Lower leg skin (tissue), 4 donors: ENCODE measurements at regions not wholly inside any gene's neighbourhood (a gene's known extent, or its start where the extent isn't known, plus 50 kb on each side); places are given as distances from the start of the nearest gene placed in this dataset.

ENCODE experiments used
- DNase-seq, 2 donors: peaks; one replicate each; pipeline ENCODE4 v3.0.0-alpha.2; 2019; ENCODE audit warnings: low spot score in 2 of 2
- H3K4me3 ChIP-seq: fragments of 200-600 bp; sonication (generic); 2 replicates; pipeline ENCODE4 v1.5.1; 2017; ENCODE audit warnings: mild to moderate bottlenecking, low read depth; ENCODE audit not compliant: poor library complexity, severe bottlenecking
- CTCF ChIP-seq, 3 donors: fragments of 450-650 bp; IDR thresholded peaks; one replicate each; pipeline ENCODE4 v1.5.1; 2016; ENCODE audit warnings: antibody characterized with exemption in 3 of 3, mild to moderate bottlenecking in 3 of 3, moderate library complexity in 2 of 3
- POLR2A ChIP-seq, 2 donors: fragments of 450-650 bp; IDR thresholded peaks; one replicate each; pipeline ENCODE4 v1.6.1; 2016 to 2017; ENCODE audit warnings: antibody characterized with exemption in 2 of 2, mild to moderate bottlenecking in 1 of 2, moderate library complexity in 1 of 2
- WGBS, 2 donors: methylation state at CpG; one replicate each; pipeline ENCODE4 v1.1.5; 2018; 5-methylcytosine and 5-hydroxymethylcytosine counted together
- intact Hi-C: fragments of 100-400 bp; cut with DNase I; formaldehyde crosslinking; loops from one replicate; pipeline ENCODE4 v1.15.0; 2023; ENCODE audit warnings: low total_unique reads

GRCh38 chr6:48983377-48983776 is 479.7 kb downstream of the MMUT start:
- WGBS, 2 donors = 94% methylated on average over 10 to 16 of the region's 17 CpGs
- peak in 1 of 2 donors; percentile 79 for DNase-seq
- H3K4me3 ChIP-seq = no peak overlapping the region
- no peak for TF ChIP-seq CTCF (IDR thresholded peaks at IDR 0.05)
- TF ChIP-seq POLR2A (IDR thresholded peaks at IDR 0.05) = no peak
- intact Hi-C loops = no loop called here

- DNase-seq = no peak
These were observed 483.2 kb downstream of the MMUT start for GRCh38 chr6:48979806-48980205.

GRCh38 chr6:48979085-48979484 is 484.0 kb downstream of the MMUT start:
- TF ChIP-seq POLR2A (IDR thresholded peaks at IDR 0.05) (no peak), CTCF (IDR thresholded peaks at IDR 0.05) (no peak)
- WGBS, 2 donors = 80 to 90% methylated on average over 7 to 8 of the region's 8 CpGs
- DNase-seq = peak in 1 of 2 donors; percentile 70
- intact Hi-C loops = no loop called here
- H3K4me3 ChIP-seq = no peak overlapping the region

More at GRCh38 chr6:48979806-48980205, 483.2 kb downstream of the MMUT start:
- H3K4me3 ChIP-seq = no peak overlapping the region
- TF ChIP-seq POLR2A (IDR thresholded peaks at IDR 0.05) = no peak
- no peak for TF ChIP-seq CTCF (IDR thresholded peaks at IDR 0.05)
- intact Hi-C loops = no loop called here
- 87 to 90% methylated on average over 2 of the region's 2 CpGs for WGBS, 2 donors

- no peak overlapping the region for H3K4me3 ChIP-seq
- TF ChIP-seq CTCF (IDR thresholded peaks at IDR 0.05) (no peak), POLR2A (IDR thresholded peaks at IDR 0.05) (no peak)
- 87 to 91% methylated on average over 3 of the region's 3 CpGs for WGBS, 2 donors
- no peak for DNase-seq
- intact Hi-C loops = no loop called here
These were observed 485.0 kb downstream of the MMUT start for GRCh38 chr6:48978016-48978415.

GRCh38 chr6:48977573-48977972 is 485.5 kb downstream of the MMUT start:
- TF ChIP-seq POLR2A (IDR thresholded peaks at IDR 0.05) (no peak), CTCF (IDR thresholded peaks at IDR 0.05) (no peak)
- intact Hi-C loops = no loop called here
- H3K4me3 ChIP-seq = no peak overlapping the region
- 91 to 94% methylated on average over 1 of the region's 1 CpG for WGBS, 2 donors
- no peak for DNase-seq

GRCh38 chr6:48973491-48973890 is 489.6 kb downstream of the MMUT start:
- H3K4me3 ChIP-seq = no peak overlapping the region
- TF ChIP-seq CTCF (IDR thresholded peaks at IDR 0.05) (no peak), POLR2A (IDR thresholded peaks at IDR 0.05) (no peak)
- WGBS, 2 donors = 84 to 86% methylated on average over 1 of the region's 1 CpG
- intact Hi-C loops = no loop called here
- DNase-seq = no peak
